ENCODE measurements at regions not wholly inside any gene's neighbourhood (a gene's known extent, or its start where the extent isn't known, plus 50 kb on each side); places are given as distances from the start of the nearest gene placed in this dataset.

DNA sequence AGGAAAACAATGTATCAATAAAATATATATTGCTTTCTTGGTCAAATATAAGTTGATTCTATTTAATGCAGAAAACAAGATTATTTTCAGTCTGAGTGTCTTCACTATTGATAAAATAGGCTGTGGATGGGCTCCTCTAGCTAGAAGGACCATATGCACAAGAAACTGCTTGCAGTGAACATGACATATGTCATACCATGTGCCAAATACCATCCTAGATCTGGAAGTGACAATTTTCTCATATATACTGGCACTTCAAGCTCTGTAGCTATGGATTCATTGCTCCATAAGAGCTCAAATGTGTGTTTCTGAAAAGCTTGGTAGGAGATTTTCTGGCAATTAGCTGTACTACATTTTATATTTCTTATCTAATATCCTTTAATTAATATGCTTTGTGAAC is 95.6 kb upstream of the CDH6 start:
- no peak for TF ChIP-seq TAF7 (optimal IDR thresholded peaks at IDR 0.05; ENCODE audit: borderline replicate concordance, low read depth, low read length)
- no peak for TF ChIP-seq CEBPB (IDR thresholded peaks at IDR 0.05; ENCODE audit: low read depth, low read length)
- no peak for TF ChIP-seq POLR2AphosphoS5 (IDR thresholded peaks at IDR 0.05; ENCODE audit: low read depth, low read length)
- TF ChIP-seq MAFK (IDR thresholded peaks at IDR 0.05; ENCODE audit: low read depth, low read length), result no peak
- no peak for TF ChIP-seq RBBP5 (IDR thresholded peaks at IDR 0.05; ENCODE audit: borderline replicate concordance, low read depth, low read length)
- TF ChIP-seq, protein P1, sequence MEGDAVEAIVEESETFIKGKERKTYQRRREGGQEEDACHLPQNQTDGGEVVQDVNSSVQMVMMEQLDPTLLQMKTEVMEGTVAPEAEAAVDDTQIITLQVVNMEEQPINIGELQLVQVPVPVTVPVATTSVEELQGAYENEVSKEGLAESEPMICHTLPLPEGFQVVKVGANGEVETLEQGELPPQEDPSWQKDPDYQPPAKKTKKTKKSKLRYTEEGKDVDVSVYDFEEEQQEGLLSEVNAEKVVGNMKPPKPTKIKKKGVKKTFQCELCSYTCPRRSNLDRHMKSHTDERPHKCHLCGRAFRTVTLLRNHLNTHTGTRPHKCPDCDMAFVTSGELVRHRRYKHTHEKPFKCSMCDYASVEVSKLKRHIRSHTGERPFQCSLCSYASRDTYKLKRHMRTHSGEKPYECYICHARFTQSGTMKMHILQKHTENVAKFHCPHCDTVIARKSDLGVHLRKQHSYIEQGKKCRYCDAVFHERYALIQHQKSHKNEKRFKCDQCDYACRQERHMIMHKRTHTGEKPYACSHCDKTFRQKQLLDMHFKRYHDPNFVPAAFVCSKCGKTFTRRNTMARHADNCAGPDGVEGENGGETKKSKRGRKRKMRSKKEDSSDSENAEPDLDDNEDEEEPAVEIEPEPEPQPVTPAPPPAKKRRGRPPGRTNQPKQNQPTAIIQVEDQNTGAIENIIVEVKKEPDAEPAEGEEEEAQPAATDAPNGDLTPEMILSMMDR (IDR thresholded peaks at IDR 0.05; ENCODE audit: control extremely low read depth in 1 of 3, insufficient read depth in 1 of 3, low read depth in 1 of 3, low read length in 3 of 3), result no peak
- no peak for TF ChIP-seq POLR2A (IDR thresholded peaks at IDR 0.05; ENCODE audit: control extremely low read depth in 1 of 2, low read depth in 2 of 2, low read length in 2 of 2)
- no peak for TF ChIP-seq CHD2 (IDR thresholded peaks at IDR 0.05; ENCODE audit: low read length)
- no peak for TF ChIP-seq SIN3A (conservative IDR thresholded peaks at IDR 0.05 in 1 of 2, IDR thresholded peaks at IDR 0.05 in 1 of 2; ENCODE audit: low read depth in 1 of 2, low read length in 2 of 2)
- no peak for TF ChIP-seq ZNF274 (IDR thresholded peaks at IDR 0.05; ENCODE audit: borderline replicate concordance, extremely low read depth, low read length)
- no peak for TF ChIP-seq EP300 (IDR thresholded peaks at IDR 0.05; ENCODE audit: borderline replicate concordance in 1 of 2, low read depth in 2 of 2, low read length in 2 of 2)

Data from H1 (cell line).